Muscle layer of colon (tissue), 2 donors: ENCODE measurements at regions not wholly inside any gene's neighbourhood (a gene's known extent, or its start where the extent isn't known, plus 50 kb on each side); places are given as distances from the start of the nearest gene placed in this dataset.

ENCODE experiments used
- H3K27ac ChIP-seq: one replicate; pipeline ENCODE4 v1.7.0; 2013; ENCODE audit warnings: low read depth, mild to moderate bottlenecking, low read length, moderate library complexity
- H3K27me3 ChIP-seq, 2 donors: one replicate each; pipeline ENCODE4 v1.7.0; 2013; ENCODE audit warnings: low read length in 2 of 2, mild to moderate bottlenecking in 2 of 2; ENCODE audit not compliant: insufficient read depth in 2 of 2, control insufficient read depth in 1 of 2
- H3K36me3 ChIP-seq: one replicate; pipeline ENCODE4 v1.7.0; 2013; ENCODE audit warnings: mild to moderate bottlenecking, low read length; ENCODE audit not compliant: insufficient read depth
- H3K4me1 ChIP-seq: one replicate; pipeline ENCODE4 v1.7.0; 2013; ENCODE audit warnings: mild to moderate bottlenecking, low read length; ENCODE audit not compliant: insufficient read depth
- H3K4me3 ChIP-seq, 2 donors: one replicate each; pipeline ENCODE4 v1.7.0; 2013; ENCODE audit warnings: low read length in 2 of 2, low read depth in 1 of 2, mild to moderate bottlenecking in 1 of 2, moderate library complexity in 1 of 2
- H3K9ac ChIP-seq: one replicate; pipeline ENCODE4 v1.7.0; 2013; ENCODE audit warnings: low read length
- H3K9me3 ChIP-seq: one replicate; pipeline ENCODE4 v1.7.0; 2013; ENCODE audit warnings: mild to moderate bottlenecking, low read length
- donor health status: abdominal sarcoma.
- donor health status: Adenocarcinoma of cecum.

GRCh38 chr12:97757481-97758193, 295.0 kb downstream of the RMST start:
- no peak overlapping the region for H3K9ac ChIP-seq
- H3K36me3 ChIP-seq = no peaks in the 10 kb centered on the region
- no peaks in the 10 kb centered on the region for H3K9me3 ChIP-seq
- no peak overlapping the region for H3K4me3 ChIP-seq
- no peak overlapping the region for H3K27ac ChIP-seq
- H3K27me3 ChIP-seq = no peaks in the 10 kb centered on the region
- no peaks in the 10 kb centered on the region for H3K4me1 ChIP-seq

GRCh38 chr12:97758194-97758501, 295.5 kb downstream of the RMST start:
- Histone ChIP-seq H3K9ac (no peak overlapping the region), H3K4me1 (no peaks in the 10 kb centered on the region), H3K9me3 (no peaks in the 10 kb centered on the region), H3K27me3 (no peaks in the 10 kb centered on the region), H3K4me3 (no peak overlapping the region), H3K27ac (no peak overlapping the region), H3K36me3 (no peaks in the 10 kb centered on the region)

- no peaks in the 10 kb centered on the region for H3K9me3 ChIP-seq
- no peak overlapping the region for H3K9ac ChIP-seq
- H3K27me3 ChIP-seq = no peaks in the 10 kb centered on the region
- H3K4me1 ChIP-seq = no peaks in the 10 kb centered on the region
- no peaks in the 10 kb centered on the region for H3K36me3 ChIP-seq
- H3K27ac ChIP-seq = no peak overlapping the region
- no peak overlapping the region for H3K4me3 ChIP-seq
Measured at GRCh38 chr12:97758586-97758985, 296.0 kb downstream of the RMST start.

- Histone ChIP-seq H3K4me3 (no peak overlapping the region), H3K9ac (no peak overlapping the region), H3K36me3 (no peaks in the 10 kb centered on the region), H3K4me1 (no peaks in the 10 kb centered on the region), H3K27me3 (no peaks in the 10 kb centered on the region), H3K9me3 (no peaks in the 10 kb centered on the region), H3K27ac (no peak overlapping the region)
Measured at GRCh38 chr12:97760601-97761000, 298.0 kb downstream of the RMST start.

- Histone ChIP-seq H3K4me3 (no peak overlapping the region), H3K27ac (no peak overlapping the region), H3K4me1 (no peaks in the 10 kb centered on the region), H3K9ac (no peak overlapping the region), H3K9me3 (no peaks in the 10 kb centered on the region), H3K27me3 (no peaks in the 10 kb centered on the region), H3K36me3 (no peaks in the 10 kb centered on the region)
Measured at GRCh38 chr12:97763113-97763512, 300.5 kb downstream of the RMST start.

- Histone ChIP-seq H3K4me1 (no peaks in the 10 kb centered on the region), H3K36me3 (no peaks in the 10 kb centered on the region), H3K4me3 (no peak overlapping the region), H3K27ac (no peak overlapping the region), H3K9ac (no peak overlapping the region), H3K27me3 (no peaks in the 10 kb centered on the region), H3K9me3 (no peaks in the 10 kb centered on the region)
Measured at GRCh38 chr12:97764700-97765099, 302.1 kb downstream of the RMST start.

GRCh38 chr12:97767347-97767746, 304.7 kb downstream of the RMST start:
- H3K9me3 ChIP-seq = no peaks in the 10 kb centered on the region
- H3K9ac ChIP-seq = no peak overlapping the region
- H3K36me3 ChIP-seq = no peaks in the 10 kb centered on the region
- no peak overlapping the region for H3K27ac ChIP-seq
- H3K4me3 ChIP-seq = no peak overlapping the region
- no peaks in the 10 kb centered on the region for H3K4me1 ChIP-seq
- no peaks in the 10 kb centered on the region for H3K27me3 ChIP-seq

- Histone ChIP-seq H3K27ac (no peak overlapping the region), H3K4me3 (no peak overlapping the region), H3K9me3 (no peaks in the 10 kb centered on the region), H3K4me1 (no peaks in the 10 kb centered on the region), H3K36me3 (no peaks in the 10 kb centered on the region), H3K27me3 (no peaks in the 10 kb centered on the region), H3K9ac (no peak overlapping the region)
Measured at GRCh38 chr12:97778111-97778510, 315.5 kb downstream of the RMST start.

GRCh38 chr12:97781342-97781741, 318.7 kb downstream of the RMST start:
- no peaks in the 10 kb centered on the region for H3K36me3 ChIP-seq
- no peaks in the 10 kb centered on the region for H3K9me3 ChIP-seq
- H3K27ac ChIP-seq = no peak overlapping the region
- no peaks in the 10 kb centered on the region for H3K27me3 ChIP-seq
- no peak overlapping the region for H3K9ac ChIP-seq
- H3K4me1 ChIP-seq = no peaks in the 10 kb centered on the region
- no peak overlapping the region for H3K4me3 ChIP-seq

- Histone ChIP-seq H3K4me3 (no peak overlapping the region), H3K9me3 (no peaks in the 10 kb centered on the region), H3K36me3 (no peaks in the 10 kb centered on the region), H3K4me1 (no peaks in the 10 kb centered on the region), H3K9ac (no peak overlapping the region), H3K27me3 (no peaks in the 10 kb centered on the region), H3K27ac (no peak overlapping the region)
Measured at GRCh38 chr12:97784904-97785303, 322.3 kb downstream of the RMST start.

GRCh38 chr12:97790281-97790680, 327.7 kb downstream of the RMST start:
- no peaks in the 10 kb centered on the region for H3K27me3 ChIP-seq
- no peak overlapping the region for H3K9ac ChIP-seq
- no peaks in the 10 kb centered on the region for H3K36me3 ChIP-seq
- H3K4me1 ChIP-seq = no peaks in the 10 kb centered on the region
- H3K4me3 ChIP-seq = no peak overlapping the region
- no peak overlapping the region for H3K27ac ChIP-seq
- H3K9me3 ChIP-seq = no peaks in the 10 kb centered on the region

- H3K9me3 ChIP-seq = no peaks in the 10 kb centered on the region
- H3K36me3 ChIP-seq = no peaks in the 10 kb centered on the region
- H3K27ac ChIP-seq = no peak overlapping the region
- H3K9ac ChIP-seq = no peak overlapping the region
- H3K4me1 ChIP-seq = no peaks in the 10 kb centered on the region
- no peak overlapping the region for H3K4me3 ChIP-seq
- H3K27me3 ChIP-seq = no peaks in the 10 kb centered on the region
Measured at GRCh38 chr12:97797473-97797872, 334.9 kb downstream of the RMST start.
